ENCODE measurements at regions not wholly inside any gene's neighbourhood (a gene's known extent, or its start where the extent isn't known, plus 50 kb on each side); places are given as distances from the start of the nearest gene placed in this dataset.

DNA sequence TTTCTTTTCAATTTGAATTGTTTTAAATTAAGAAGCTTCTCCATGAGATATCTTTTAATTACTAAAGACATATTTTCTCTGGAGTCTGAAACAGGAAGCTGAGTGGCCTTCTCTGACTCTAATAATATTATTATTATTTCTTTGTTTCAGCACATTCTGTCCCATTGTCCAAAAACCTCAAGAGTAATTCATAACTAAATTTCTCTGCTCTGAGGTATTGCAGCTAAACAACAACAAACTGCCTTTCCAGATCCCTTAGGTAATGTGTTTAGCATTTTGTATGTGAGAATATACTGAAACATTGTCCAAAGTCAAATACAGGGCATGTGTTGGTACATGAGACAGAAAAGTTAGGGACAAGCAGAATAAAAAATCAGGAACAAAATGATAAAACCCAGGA, 199.0 kb upstream of the FAR2 start:
- dilution Hi-C loops (cut with MboI; ENCODE audit: extremely low pct_ligation_motif_present, low sequenced_read_pairs): no loop called here

DNA sequence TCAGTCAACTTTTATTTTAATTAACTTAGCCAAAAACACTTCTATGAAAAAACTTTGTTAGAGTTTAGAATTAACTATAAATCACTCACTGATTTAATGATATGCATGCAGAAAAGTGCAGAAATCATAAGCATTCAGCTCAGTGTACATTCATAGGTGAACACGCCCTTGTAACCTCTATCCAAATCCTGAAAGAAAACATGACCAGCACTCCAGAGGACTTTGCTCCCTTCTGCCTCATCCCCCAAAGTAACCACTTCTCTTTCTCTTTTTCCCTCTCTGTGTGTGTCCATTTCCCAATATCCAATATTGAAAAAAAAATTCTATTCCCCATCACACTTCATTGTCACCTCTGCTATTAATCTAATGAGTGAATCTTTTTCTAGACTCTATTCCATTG, 197.1 kb upstream of the FAR2 start:
- no peaks in the 10 kb centered on the region for H3K9me1 ChIP-seq (ENCODE audit: control insufficient read depth, extremely low read depth, insufficient read depth, low read length)
- H3K27ac ChIP-seq (ENCODE audit: control insufficient read depth, insufficient read depth, low read length): no peak overlapping the region
- no peaks in the 10 kb centered on the region for H3K36me3 ChIP-seq (ENCODE audit: control insufficient read depth in 2 of 2, extremely low read depth in 1 of 2, insufficient read depth in 2 of 2, low read length in 2 of 2)
- TF ChIP-seq EZH2 (IDR thresholded peaks at IDR 0.05; ENCODE audit: low read length): no peak
- TF ChIP-seq, protein P1, sequence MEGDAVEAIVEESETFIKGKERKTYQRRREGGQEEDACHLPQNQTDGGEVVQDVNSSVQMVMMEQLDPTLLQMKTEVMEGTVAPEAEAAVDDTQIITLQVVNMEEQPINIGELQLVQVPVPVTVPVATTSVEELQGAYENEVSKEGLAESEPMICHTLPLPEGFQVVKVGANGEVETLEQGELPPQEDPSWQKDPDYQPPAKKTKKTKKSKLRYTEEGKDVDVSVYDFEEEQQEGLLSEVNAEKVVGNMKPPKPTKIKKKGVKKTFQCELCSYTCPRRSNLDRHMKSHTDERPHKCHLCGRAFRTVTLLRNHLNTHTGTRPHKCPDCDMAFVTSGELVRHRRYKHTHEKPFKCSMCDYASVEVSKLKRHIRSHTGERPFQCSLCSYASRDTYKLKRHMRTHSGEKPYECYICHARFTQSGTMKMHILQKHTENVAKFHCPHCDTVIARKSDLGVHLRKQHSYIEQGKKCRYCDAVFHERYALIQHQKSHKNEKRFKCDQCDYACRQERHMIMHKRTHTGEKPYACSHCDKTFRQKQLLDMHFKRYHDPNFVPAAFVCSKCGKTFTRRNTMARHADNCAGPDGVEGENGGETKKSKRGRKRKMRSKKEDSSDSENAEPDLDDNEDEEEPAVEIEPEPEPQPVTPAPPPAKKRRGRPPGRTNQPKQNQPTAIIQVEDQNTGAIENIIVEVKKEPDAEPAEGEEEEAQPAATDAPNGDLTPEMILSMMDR (optimal IDR thresholded peaks at IDR 0.05 in 1 of 3, IDR thresholded peaks at IDR 0.05 in 1 of 3, conservative IDR thresholded peaks at IDR 0.05 in 1 of 3; ENCODE audit: extremely low read depth in 1 of 3, insufficient read depth in 2 of 3, low read length in 3 of 3): no peak
- peaks cover 12% of the 10 kb centered on the region for H3K4me1 ChIP-seq (ENCODE audit: control insufficient read depth, extremely low read depth, insufficient read depth, low read length)
- H3K9ac ChIP-seq (ENCODE audit: control insufficient read depth, extremely low read depth, insufficient read depth, low read length): no peak overlapping the region
- H2AFZ ChIP-seq (ENCODE audit: control insufficient read depth, low read length): no peak overlapping the region
- dilution Hi-C loops (cut with MboI; ENCODE audit: extremely low pct_ligation_motif_present, low sequenced_read_pairs): no loop called here
- no peak overlapping the region for H3K4me2 ChIP-seq (ENCODE audit: control insufficient read depth, extremely low read depth, insufficient read depth, low read depth, low read length)
- no peaks in the 10 kb centered on the region for H3K27me3 ChIP-seq (ENCODE audit: control insufficient read depth, extremely low read depth, insufficient read depth, low read length)
- FAIRE-seq: no peak
- no peak for DNase-seq (ENCODE audit: low read depth, low spot score)
- H3K79me2 ChIP-seq (ENCODE audit: control insufficient read depth, insufficient read depth, low read length): no peaks in the 10 kb centered on the region
- no peaks in the 10 kb centered on the region for H3K9me3 ChIP-seq (ENCODE audit: control insufficient read depth, low read depth, low read length)
- no peaks in the 10 kb centered on the region for H4K20me1 ChIP-seq (ENCODE audit: control insufficient read depth, extremely low read depth, insufficient read depth, low read length)
- H3K4me3 ChIP-seq (ENCODE audit: control insufficient read depth in 2 of 3, extremely low read depth in 1 of 3, insufficient read depth in 2 of 3, low read depth in 1 of 3, low read length in 3 of 3): no peak overlapping the region

More for the DNA sequence above, 199.0 kb upstream of the FAR2 start:
- Histone ChIP-seq H3K9ac (ENCODE audit: control insufficient read depth, extremely low read depth, insufficient read depth, low read length) (no peak overlapping the region), H3K9me3 (ENCODE audit: control insufficient read depth, low read depth, low read length) (no peaks in the 10 kb centered on the region), H4K20me1 (ENCODE audit: control insufficient read depth, extremely low read depth, insufficient read depth, low read length) (no peaks in the 10 kb centered on the region), H3K36me3 (ENCODE audit: control insufficient read depth in 2 of 2, extremely low read depth in 1 of 2, insufficient read depth in 2 of 2, low read length in 2 of 2) (no peaks in the 10 kb centered on the region), H3K4me3 (ENCODE audit: control insufficient read depth in 2 of 3, extremely low read depth in 1 of 3, insufficient read depth in 2 of 3, low read depth in 1 of 3, low read length in 3 of 3) (no peak overlapping the region), H3K9me1 (ENCODE audit: control insufficient read depth, extremely low read depth, insufficient read depth, low read length) (no peaks in the 10 kb centered on the region), H3K27me3 (ENCODE audit: control insufficient read depth, extremely low read depth, insufficient read depth, low read length) (no peaks in the 10 kb centered on the region), H3K79me2 (ENCODE audit: control insufficient read depth, insufficient read depth, low read length) (no peaks in the 10 kb centered on the region), H2AFZ (ENCODE audit: control insufficient read depth, low read length) (no peak overlapping the region), H3K4me2 (ENCODE audit: control insufficient read depth, extremely low read depth, insufficient read depth, low read depth, low read length) (no peak overlapping the region), H3K27ac (ENCODE audit: control insufficient read depth, insufficient read depth, low read length) (no peak overlapping the region), H3K4me1 (ENCODE audit: control insufficient read depth, extremely low read depth, insufficient read depth, low read length) (peaks cover 12% of the 10 kb centered on the region)
- TF ChIP-seq, protein P1 (optimal IDR thresholded peaks at IDR 0.05 in 1 of 3, IDR thresholded peaks at IDR 0.05 in 1 of 3, conservative IDR thresholded peaks at IDR 0.05 in 1 of 3; ENCODE audit: extremely low read depth in 1 of 3, insufficient read depth in 2 of 3, low read length in 3 of 3): no peak
- no peak for TF ChIP-seq EZH2 (IDR thresholded peaks at IDR 0.05; ENCODE audit: low read length)
- no peak for DNase-seq (ENCODE audit: low read depth, low spot score)
- no peak for FAIRE-seq

Measured in keratinocyte (primary cell).